ENCODE measurements at regions not wholly inside any gene's neighbourhood (a gene's known extent, or its start where the extent isn't known, plus 50 kb on each side); places are given as distances from the start of the nearest gene placed in this dataset.

DNA sequence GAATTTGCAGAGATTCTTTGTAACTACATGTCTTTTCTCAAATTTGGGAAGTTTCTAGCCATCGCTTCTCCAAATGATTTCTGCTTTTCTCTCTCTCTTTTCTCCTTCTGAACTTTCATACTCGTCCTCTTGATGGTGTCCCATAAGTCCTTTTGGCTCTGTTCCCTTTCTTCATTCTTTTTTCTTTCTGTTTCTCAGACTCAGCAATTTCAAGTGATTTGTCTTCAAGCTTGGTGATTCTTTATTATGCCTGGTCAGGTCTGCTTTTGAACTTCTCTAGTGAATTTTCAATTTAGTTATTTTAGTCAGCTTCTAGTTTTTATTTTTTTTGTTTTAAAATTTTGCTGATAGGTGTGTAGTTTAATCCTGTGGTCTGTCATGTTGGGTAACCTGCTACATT is 57.6 kb upstream of the EEF1E1 start:
- TF ChIP-seq, protein P1, sequence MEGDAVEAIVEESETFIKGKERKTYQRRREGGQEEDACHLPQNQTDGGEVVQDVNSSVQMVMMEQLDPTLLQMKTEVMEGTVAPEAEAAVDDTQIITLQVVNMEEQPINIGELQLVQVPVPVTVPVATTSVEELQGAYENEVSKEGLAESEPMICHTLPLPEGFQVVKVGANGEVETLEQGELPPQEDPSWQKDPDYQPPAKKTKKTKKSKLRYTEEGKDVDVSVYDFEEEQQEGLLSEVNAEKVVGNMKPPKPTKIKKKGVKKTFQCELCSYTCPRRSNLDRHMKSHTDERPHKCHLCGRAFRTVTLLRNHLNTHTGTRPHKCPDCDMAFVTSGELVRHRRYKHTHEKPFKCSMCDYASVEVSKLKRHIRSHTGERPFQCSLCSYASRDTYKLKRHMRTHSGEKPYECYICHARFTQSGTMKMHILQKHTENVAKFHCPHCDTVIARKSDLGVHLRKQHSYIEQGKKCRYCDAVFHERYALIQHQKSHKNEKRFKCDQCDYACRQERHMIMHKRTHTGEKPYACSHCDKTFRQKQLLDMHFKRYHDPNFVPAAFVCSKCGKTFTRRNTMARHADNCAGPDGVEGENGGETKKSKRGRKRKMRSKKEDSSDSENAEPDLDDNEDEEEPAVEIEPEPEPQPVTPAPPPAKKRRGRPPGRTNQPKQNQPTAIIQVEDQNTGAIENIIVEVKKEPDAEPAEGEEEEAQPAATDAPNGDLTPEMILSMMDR (IDR thresholded peaks at IDR 0.05; ENCODE audit: insufficient read depth, low read length): no peak
- TF ChIP-seq SPI1 (IDR thresholded peaks at IDR 0.05; ENCODE audit: borderline replicate concordance, low read depth) (no peak), POLR2AphosphoS5 (IDR thresholded peaks at IDR 0.05; ENCODE audit: low read depth) (no peak), GABPA (IDR thresholded peaks at IDR 0.05; ENCODE audit: low read depth) (no peak), REST (IDR thresholded peaks at IDR 0.05; ENCODE audit: insufficient replicate concordance, low read depth) (no peak)

Data from HL-60 (cell line).